GM19193 (cell line): ENCODE measurements at regions not wholly inside any gene's neighbourhood (a gene's known extent, or its start where the extent isn't known, plus 50 kb on each side); places are given as distances from the start of the nearest gene placed in this dataset.

Source experiments
- POLR2A ChIP-seq: IDR thresholded peaks from 4 replicates; pipeline ENCODE4 v1.6.1; 2011; ENCODE audit not compliant: insufficient read depth, insufficient read length; ENCODE audit errors: extremely low read depth

GRCh38 chr5:139733698-139734538, 61.7 kb upstream of the PSD2 start:
- TF ChIP-seq POLR2A: no peak

GRCh38 chr5:139734539-139734916, 61.1 kb upstream of the PSD2 start:
- no peak for TF ChIP-seq POLR2A

- TF ChIP-seq POLR2A: no peak
These were observed 57.1 kb upstream of the PSD2 start for GRCh38 chr5:139738193-139739149.

- no peak for TF ChIP-seq POLR2A
These were observed 56.2 kb upstream of the PSD2 start for GRCh38 chr5:139739150-139739974.

GRCh38 chr5:139740138-139740991, 55.2 kb upstream of the PSD2 start:
- TF ChIP-seq POLR2A: no peak

GRCh38 chr5:139740992-139741672, 54.5 kb upstream of the PSD2 start:
- TF ChIP-seq POLR2A: no peak

- TF ChIP-seq POLR2A: no peak
These were observed 53.8 kb upstream of the PSD2 start for GRCh38 chr5:139741823-139742172.

- TF ChIP-seq POLR2A: no peak
These were observed 53.3 kb upstream of the PSD2 start for GRCh38 chr5:139742173-139742903.

- no peak for TF ChIP-seq POLR2A
These were observed 52.4 kb upstream of the PSD2 start for GRCh38 chr5:139743001-139743771.

GRCh38 chr5:139743804-139744203, 51.8 kb upstream of the PSD2 start:
- TF ChIP-seq POLR2A: no peak

GRCh38 chr5:139744471-139745131, 51.0 kb upstream of the PSD2 start:
- no peak for TF ChIP-seq POLR2A

- no peak for TF ChIP-seq POLR2A
These were observed 50.3 kb upstream of the PSD2 start for GRCh38 chr5:139745132-139745799.
